ENCODE measurements at regions not wholly inside any gene's neighbourhood (a gene's known extent, or its start where the extent isn't known, plus 50 kb on each side); places are given as distances from the start of the nearest gene placed in this dataset.
"Not testable (repeated sequence)": the region's sequence is repeated elsewhere in the genome, so short reads cannot be mapped to it uniquely, and the experiment has no call there.

DNA sequence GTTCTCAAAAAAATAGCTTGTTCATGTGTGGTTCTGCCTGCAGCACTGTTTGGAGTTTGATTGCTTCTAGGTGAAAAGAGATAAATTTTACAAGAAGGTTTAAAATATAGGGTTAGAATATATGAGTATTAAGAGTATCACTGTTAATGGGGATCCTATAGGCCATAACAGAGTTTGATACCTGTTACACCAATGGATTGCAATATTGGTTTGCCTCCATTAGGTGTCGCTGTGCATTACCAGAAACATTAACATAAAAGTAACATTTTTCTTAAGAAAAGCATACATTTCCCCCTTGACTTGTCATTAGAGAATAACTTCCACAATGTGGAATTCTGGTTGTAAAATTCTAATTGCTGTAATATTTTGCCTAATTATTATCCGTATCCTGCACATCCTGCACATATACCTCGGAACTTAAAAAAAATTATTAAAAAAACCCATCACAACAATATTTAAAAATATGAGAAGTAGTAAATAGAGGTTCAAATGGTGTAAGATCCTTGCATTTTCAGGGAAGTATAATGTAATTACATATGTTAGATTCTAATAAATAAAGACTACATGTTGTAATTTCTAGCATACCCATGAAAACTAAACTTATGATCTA, 63.0 kb downstream of the CYP4A11 start:
- TF ChIP-seq, protein P1, sequence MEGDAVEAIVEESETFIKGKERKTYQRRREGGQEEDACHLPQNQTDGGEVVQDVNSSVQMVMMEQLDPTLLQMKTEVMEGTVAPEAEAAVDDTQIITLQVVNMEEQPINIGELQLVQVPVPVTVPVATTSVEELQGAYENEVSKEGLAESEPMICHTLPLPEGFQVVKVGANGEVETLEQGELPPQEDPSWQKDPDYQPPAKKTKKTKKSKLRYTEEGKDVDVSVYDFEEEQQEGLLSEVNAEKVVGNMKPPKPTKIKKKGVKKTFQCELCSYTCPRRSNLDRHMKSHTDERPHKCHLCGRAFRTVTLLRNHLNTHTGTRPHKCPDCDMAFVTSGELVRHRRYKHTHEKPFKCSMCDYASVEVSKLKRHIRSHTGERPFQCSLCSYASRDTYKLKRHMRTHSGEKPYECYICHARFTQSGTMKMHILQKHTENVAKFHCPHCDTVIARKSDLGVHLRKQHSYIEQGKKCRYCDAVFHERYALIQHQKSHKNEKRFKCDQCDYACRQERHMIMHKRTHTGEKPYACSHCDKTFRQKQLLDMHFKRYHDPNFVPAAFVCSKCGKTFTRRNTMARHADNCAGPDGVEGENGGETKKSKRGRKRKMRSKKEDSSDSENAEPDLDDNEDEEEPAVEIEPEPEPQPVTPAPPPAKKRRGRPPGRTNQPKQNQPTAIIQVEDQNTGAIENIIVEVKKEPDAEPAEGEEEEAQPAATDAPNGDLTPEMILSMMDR (conservative IDR thresholded peaks at IDR 0.05; ENCODE audit: low read length) = peak; percentile 69
- TF ChIP-seq EZH2phosphoT487 (IDR thresholded peaks at IDR 0.05; ENCODE audit: borderline replicate concordance, low read depth, low read length) = not testable (repeated sequence)

Measured in OCI-LY7 (cell line).